Neural cell (in vitro differentiated cells): ENCODE measurements at regions not wholly inside any gene's neighbourhood (a gene's known extent, or its start where the extent isn't known, plus 50 kb on each side); places are given as distances from the start of the nearest gene placed in this dataset.

ENCODE experiments used
- EZH2 ChIP-seq: fragments of 200-600, 300-800 bp; shearing (Covaris generic), sonication (generic); IDR thresholded peaks from 2 replicates; pipeline ENCODE4 v1.6.1; 2014; ENCODE audit warnings: antibody characterized with exemption, low read length, borderline replicate concordance, mild to moderate bottlenecking; ENCODE audit not compliant: insufficient read depth, poor library complexity, severe bottlenecking
- TF ChIP-seq, protein P1 (sequence below): fragments of 450-650 bp; IDR thresholded peaks from 2 replicates; pipeline ENCODE4 v1.5.1; 2014; ENCODE audit warnings: antibody characterized with exemption, mild to moderate bottlenecking, moderate library complexity; ENCODE audit not compliant: poor library complexity, severe bottlenecking

DNA sequence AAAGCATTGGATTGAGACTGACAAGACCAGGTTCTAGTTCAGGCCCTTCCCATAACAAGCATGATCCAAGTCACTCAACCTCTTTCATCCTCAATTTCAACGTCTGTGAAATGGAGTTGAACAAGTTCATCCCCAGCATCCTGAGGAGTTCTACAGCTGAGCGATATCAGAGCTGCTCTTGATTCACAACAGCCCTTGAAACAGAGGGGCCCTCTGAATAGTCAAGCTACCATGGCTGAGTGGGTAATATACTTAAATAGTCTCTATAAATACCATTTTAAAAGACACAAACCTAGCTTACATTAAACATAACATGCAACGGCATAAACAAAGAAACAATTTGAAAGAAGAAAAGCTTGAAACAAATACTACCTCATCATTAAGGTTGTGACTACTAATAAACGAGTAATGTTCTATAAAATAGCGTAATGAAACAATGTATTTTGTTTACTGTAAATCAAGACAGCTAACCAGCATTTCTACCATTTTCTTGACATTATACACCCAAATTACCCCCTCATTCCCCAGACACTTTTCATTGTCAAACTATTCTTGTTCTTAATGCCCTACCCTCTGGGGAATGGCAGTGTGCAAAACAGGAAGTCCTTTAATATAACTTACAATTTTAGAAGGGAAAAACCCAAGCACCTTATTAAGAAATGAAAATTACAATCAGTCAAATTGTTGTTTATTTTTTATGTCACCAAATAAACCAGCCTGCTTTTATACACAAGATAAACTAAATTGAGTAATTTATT, 202.3 kb downstream of the PARM1 start:
- TF ChIP-seq, protein P1, sequence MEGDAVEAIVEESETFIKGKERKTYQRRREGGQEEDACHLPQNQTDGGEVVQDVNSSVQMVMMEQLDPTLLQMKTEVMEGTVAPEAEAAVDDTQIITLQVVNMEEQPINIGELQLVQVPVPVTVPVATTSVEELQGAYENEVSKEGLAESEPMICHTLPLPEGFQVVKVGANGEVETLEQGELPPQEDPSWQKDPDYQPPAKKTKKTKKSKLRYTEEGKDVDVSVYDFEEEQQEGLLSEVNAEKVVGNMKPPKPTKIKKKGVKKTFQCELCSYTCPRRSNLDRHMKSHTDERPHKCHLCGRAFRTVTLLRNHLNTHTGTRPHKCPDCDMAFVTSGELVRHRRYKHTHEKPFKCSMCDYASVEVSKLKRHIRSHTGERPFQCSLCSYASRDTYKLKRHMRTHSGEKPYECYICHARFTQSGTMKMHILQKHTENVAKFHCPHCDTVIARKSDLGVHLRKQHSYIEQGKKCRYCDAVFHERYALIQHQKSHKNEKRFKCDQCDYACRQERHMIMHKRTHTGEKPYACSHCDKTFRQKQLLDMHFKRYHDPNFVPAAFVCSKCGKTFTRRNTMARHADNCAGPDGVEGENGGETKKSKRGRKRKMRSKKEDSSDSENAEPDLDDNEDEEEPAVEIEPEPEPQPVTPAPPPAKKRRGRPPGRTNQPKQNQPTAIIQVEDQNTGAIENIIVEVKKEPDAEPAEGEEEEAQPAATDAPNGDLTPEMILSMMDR, result no peak
- no peak for TF ChIP-seq EZH2
